HG03432 (cell line): ENCODE measurements at regions not wholly inside any gene's neighbourhood (a gene's known extent, or its start where the extent isn't known, plus 50 kb on each side); places are given as distances from the start of the nearest gene placed in this dataset.

ENCODE experiments used
- ATAC-seq: cut with Tn5 transposase; IDR thresholded peaks from one replicate; pipeline ENCODE4 v1.9.1; 2021; ENCODE audit warnings: mild to moderate bottlenecking, moderate library complexity; ENCODE audit not compliant: unreplicated experiment

DNA sequence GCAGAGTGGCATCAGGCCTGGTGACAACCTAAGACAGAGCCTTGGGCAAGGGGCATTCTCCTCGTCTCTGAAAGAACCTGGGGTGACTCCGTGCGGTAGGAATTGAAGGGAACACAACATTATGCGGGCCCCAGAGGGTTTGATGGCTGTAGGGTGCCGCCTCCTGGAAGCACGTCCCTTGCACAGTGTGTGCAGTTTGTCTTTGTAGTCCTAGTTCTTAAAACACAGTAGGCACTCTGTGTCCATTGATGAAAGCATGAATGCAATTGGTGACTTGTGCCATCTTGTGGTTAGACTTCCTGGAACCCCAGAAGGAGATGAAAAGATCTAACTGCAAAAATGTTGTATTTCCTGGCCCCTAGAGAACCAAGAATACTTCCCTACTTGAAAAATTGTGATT lies 279.8 kb downstream of the UTP18 start:
- ATAC-seq, result no peak

DNA sequence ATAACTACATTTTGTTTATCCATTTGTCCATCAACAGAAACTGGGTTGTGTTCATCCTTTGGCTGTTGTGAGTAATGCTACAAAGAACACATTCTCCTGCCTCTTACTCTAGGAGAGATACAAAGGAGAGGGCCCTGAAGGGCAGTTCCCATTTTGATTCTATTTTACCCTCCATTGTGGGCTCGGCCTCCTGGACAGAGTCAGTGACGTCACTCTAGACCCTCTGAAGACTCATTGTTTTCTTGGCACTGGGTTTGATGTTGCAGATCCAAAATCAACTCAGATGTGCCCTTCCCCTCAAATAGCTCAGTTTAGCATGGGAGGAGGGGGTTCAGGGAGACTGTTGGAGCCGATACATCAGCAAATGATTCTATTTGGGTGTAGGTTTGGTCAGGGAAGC lies 280.9 kb downstream of the UTP18 start:
- no peak for ATAC-seq

DNA sequence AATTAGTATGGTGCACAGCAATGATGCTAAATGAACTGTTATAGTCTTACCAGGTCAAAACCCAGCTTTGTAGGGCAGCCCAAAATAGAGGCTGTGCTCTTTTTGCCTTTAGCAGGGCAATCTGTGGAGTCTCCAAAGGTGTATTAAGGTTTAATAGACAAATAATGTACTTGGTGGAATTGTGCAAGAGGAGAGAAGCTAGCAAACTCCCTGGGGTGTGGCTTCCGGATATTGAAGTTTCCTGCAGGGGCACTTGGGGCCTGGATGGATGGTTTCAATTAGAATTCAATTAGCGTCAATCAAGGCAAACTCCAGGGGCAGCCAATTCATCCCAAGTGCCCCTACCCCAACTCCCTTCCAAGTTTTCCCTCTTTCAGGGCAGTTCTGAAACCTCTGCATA lies 285.8 kb downstream of the UTP18 start:
- ATAC-seq, result no peak

DNA sequence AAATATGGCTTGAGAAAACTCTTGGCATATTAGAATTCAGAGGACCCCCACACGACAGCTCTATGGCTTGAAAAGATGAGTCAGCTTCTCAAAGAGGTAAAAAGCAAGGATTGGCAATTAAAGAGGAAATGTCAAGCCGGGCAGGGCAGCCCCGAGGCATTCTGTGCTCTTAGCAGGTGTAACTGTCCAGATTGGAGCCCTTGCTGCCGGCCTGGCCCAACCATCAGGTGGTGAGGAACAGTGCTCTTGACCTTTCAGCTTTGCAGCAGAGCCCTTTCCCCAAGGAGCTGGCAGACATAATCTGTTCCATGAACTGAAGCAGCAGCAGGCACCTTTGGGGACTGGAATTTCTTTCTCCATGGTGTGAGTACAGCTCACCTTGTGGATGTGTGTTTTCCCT lies 287.8 kb downstream of the UTP18 start:
- ATAC-seq, result no peak

DNA sequence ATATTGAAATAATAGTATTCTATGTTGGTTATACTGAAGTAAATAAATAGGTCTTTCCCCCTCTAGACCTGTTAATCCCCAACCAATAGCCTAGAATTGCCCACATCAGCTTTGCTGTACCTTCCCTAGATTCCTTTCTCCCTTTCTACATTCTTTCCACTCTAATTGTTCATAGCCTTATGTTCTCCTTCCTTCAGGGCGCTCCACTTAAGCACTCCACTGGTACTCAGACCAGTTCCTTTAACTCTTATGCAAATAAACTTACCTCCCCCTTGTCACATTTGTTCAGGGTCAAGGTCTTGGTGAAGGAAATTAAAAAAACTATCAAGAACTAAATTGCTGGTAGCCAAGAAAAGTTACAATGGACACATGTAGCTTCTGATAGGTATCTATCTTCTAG lies 294.8 kb downstream of the UTP18 start:
- no peak for ATAC-seq

DNA sequence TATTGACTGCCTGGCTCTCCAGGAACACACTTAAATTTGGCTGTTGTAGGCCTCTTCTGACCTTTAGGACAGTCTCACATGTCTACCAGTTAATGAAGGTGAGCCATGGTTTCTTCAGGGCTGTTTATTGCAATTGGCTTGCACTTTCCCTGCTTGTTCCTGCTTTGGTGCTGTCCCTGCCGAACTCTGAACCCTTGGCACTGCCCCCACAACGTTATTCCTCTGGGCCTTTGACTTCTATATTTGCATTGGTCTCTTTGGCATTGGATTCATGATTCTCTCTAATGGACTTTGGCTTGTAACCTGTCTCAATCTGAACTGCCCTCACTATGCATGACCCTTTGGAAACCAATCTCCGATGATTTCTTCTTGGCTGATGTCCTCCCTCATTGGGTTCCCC lies 299.4 kb downstream of the UTP18 start:
- ATAC-seq, result no peak

DNA sequence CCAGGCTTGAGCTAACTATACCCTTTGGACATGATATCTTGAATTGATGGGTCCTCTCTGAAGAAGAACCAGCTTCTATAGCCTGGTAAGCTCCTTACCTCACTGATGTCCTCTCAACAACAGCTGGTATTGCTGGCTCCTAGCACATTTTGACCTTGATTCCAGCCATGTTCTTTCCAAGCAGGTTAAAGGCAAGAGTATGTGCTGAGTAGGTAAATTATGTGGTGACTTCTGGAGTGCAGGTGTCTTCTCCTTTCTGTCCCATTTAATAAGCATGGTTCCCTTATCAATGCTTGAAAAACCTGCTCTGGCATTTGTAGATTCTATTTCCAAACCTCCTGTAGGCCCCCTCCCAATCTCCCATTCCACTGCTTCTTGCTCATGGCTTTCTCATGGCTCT lies 300.1 kb downstream of the UTP18 start:
- ATAC-seq, result no peak

DNA sequence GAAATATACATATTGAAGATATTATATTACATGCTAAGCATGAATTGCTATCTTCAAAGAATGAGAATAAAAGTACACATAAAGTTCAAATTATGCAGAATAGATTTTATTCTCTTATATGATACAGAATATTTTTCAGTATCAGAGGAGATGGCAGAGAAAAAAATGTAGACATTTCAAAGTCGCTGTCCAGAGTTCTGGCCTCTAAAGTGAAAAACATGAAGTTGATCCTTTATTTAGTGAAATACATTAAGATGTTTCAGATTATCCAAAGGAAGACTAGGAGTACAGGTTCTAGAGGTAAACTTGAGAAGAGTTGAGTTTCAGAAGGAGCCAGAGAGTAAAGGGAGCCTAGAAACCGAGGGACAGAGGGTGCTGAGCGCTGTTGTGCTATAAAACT lies 303.6 kb downstream of the UTP18 start:
- ATAC-seq, result no peak

DNA sequence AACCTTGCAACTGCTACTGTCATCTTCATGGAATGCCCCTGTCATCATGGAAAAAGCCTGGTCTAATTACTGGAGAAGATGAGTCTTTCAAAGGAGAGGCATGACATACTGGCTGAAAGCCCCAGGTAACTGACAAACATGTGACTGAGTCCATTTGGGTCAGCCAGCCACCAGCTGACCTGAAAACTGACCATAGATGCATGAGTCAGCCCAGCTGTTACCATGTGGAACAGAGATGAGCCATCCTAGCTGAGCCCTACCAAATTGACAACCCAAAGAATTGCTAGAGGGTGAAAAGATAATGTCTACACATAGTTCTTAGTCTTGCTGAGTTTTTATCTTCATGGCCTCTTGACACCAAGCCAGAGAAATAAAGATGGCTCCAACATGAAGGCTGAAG lies 311.8 kb downstream of the UTP18 start:
- no peak for ATAC-seq
